Panc1 (cell line): ENCODE measurements at regions not wholly inside any gene's neighbourhood (a gene's known extent, or its start where the extent isn't known, plus 50 kb on each side); places are given as distances from the start of the nearest gene placed in this dataset.

Experiments
- ATAC-seq: fragments of 200-7000 bp; cut with Tn5 transposase; 2 replicates; pipeline ENCODE4 v1.9.1; 2020; ENCODE audit warnings: mild to moderate bottlenecking, moderate library complexity
- BruUV-seq: library from RNA; stranded (reverse); fragments of 400-500 nt; replicated peaks from 2 replicates; lab custom pipeline; 2021; lab: Mats Ljungman, UMichigan
- CTCF ChIA-PET: fragments of 300-600 bp; sonication (Branson Sonifier 250); formaldehyde crosslinking; loops from one replicate; lab custom pipeline; 2022; ENCODE audit warnings: antibody characterized with exemption; lab: Charles Lee
- POLR2A ChIA-PET: fragments of 300-600 bp; sonication (Branson Sonifier 250); formaldehyde crosslinking; loops from one replicate; lab custom pipeline; 2022; ENCODE audit warnings: antibody characterized with exemption; lab: Charles Lee
- DNase-seq: peaks from one replicate; pipeline ENCODE4 v3.0.0-alpha.2; 2010; ENCODE audit warnings: low read depth, low spot score
- H3K27ac ChIP-seq: 2 replicates; pipeline ENCODE4 v1.5.1; 2011; ENCODE audit warnings: mild to moderate bottlenecking, low read length, inconsistent platforms
- H3K27me3 ChIP-seq: fragments of 200-500 bp; sonication (Bioruptor generic); 2 replicates; pipeline ENCODE4 v1.6.0; 2014; ENCODE audit warnings: low read length, inconsistent platforms; ENCODE audit not compliant: control insufficient read depth, insufficient read depth
- H3K36me3 ChIP-seq: fragments of 200-500 bp; sonication (Bioruptor generic); 2 replicates; pipeline ENCODE4 v1.5.1; 2014; ENCODE audit warnings: inconsistent platforms, mild to moderate bottlenecking, low read length, moderate library complexity; ENCODE audit not compliant: control insufficient read depth, insufficient read depth
- H3K4me1 ChIP-seq: 2 replicates; pipeline ENCODE4 v1.5.1; 2011; ENCODE audit warnings: inconsistent platforms, mild to moderate bottlenecking, low read length, moderate library complexity; ENCODE audit not compliant: control insufficient read depth, insufficient read depth
- H3K4me3 ChIP-seq, 2 experiments: 2 replicates each; pipeline ENCODE4 v1.5.1; 2011 to 2012; ENCODE audit warnings: low read depth in 2 of 2, low read length in 2 of 2, mild to moderate bottlenecking in 2 of 2, inconsistent platforms in 1 of 2, moderate library complexity in 1 of 2
- H3K9me3 ChIP-seq: fragments of 200-500 bp; sonication (Bioruptor generic); 2 replicates; pipeline ENCODE4 v1.5.1; 2014; ENCODE audit warnings: low read depth, mild to moderate bottlenecking, inconsistent platforms, low read length, moderate library complexity; ENCODE audit not compliant: control insufficient read depth, insufficient read depth
- POLR2AphosphoS5 ChIP-seq: IDR thresholded peaks from 2 replicates; pipeline ENCODE4 v1.6.1; 2012; ENCODE audit warnings: mild to moderate bottlenecking, low read depth, low read length, moderate library complexity
- SIN3A ChIP-seq: IDR thresholded peaks from 2 replicates; pipeline ENCODE4 v1.6.1; 2012; ENCODE audit warnings: low read depth, mild to moderate bottlenecking, low read length, moderate library complexity, borderline replicate concordance; ENCODE audit not compliant: insufficient read depth
- TCF7L2 ChIP-seq: IDR thresholded peaks from 2 replicates; pipeline ENCODE4 v1.6.1; 2011; ENCODE audit warnings: mild to moderate bottlenecking, low read depth, low read length, inconsistent platforms
- in situ Hi-C: cut with HindIII; loops from 2 replicates; pipeline ENCODE4 v1.10.0; 2016; ENCODE audit warnings: low sequenced_read_pairs, low pct_unique_long_range_greater_than_20kb
- intact Hi-C: fragments of 100-400 bp; cut with micrococcal nuclease; formaldehyde crosslinking; loops from one replicate; pipeline ENCODE4 v1.10.0; 2022; ENCODE audit not compliant: unreplicated experiment
- TF ChIP-seq, protein P1 (sequence below): fragments of 450-650 bp; IDR thresholded peaks from 2 replicates; pipeline ENCODE4 v1.5.1; 2017; ENCODE audit warnings: mild to moderate bottlenecking
- TF ChIP-seq, protein P2 (sequence below), 2 experiments: IDR thresholded peaks; 2 replicates each; pipeline ENCODE4 v1.6.1; 2011 to 2012; ENCODE audit warnings: low read depth in 2 of 2, control low read depth in 1 of 2, low read length in 1 of 2, mild to moderate bottlenecking in 1 of 2, moderate library complexity in 1 of 2; ENCODE audit not compliant: insufficient read depth in 1 of 2

DNA sequence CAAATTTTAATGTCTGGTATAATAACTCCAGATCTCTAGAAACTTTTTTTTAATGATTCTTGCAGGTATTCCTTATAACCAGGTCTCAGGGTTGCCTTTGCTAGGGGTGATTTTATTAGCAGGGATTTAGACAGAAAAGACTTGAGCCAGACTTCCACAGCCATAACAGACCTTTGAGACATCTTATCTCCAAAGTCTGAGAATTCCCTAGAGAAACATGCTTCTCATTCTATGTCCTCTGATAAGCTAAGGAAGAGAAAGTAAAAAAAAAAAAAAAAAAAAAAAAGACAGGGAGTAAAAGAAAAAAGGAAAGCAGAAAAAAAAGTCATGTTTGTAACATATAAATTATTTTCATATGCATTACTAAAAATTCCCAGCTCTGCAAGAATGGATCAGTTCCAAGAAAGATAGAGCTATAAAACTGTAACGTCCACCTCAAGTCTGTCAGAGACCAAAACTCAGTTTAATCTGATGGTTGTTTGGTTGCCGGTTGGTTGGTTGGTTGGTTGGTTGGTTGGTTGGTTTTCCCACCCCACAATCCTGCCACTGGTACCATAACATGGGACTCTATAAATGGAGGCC is 153.8 kb downstream of the COL6A3 start:
- in situ Hi-C loops, result no loop called here
- no TSS peak for BruUV-seq
- intact Hi-C loops, result no loop called here
- no peaks in the 10 kb centered on the region for H3K36me3 ChIP-seq
- POLR2A ChIA-PET, result interaction anchor here (1.3 kb wide), 1 partner anchor 27 kb away, joined by 4 read pairs; no protein-coding TSS in a partner anchor
- no peaks in the 10 kb centered on the region for H3K27me3 ChIP-seq
- CTCF ChIA-PET, result no interaction called here
- DNase-seq, result no peak
- ATAC-seq, result no peak
- H3K4me3 ChIP-seq, result no peak overlapping the region
- H3K4me1 ChIP-seq, result peaks cover 12% of the 10 kb centered on the region
- no peak overlapping the region; the same call in 1 of the 2 replicates for H3K27ac ChIP-seq
- no peaks in the 10 kb centered on the region for H3K9me3 ChIP-seq
- no peak for TF ChIP-seq POLR2AphosphoS5

DNA sequence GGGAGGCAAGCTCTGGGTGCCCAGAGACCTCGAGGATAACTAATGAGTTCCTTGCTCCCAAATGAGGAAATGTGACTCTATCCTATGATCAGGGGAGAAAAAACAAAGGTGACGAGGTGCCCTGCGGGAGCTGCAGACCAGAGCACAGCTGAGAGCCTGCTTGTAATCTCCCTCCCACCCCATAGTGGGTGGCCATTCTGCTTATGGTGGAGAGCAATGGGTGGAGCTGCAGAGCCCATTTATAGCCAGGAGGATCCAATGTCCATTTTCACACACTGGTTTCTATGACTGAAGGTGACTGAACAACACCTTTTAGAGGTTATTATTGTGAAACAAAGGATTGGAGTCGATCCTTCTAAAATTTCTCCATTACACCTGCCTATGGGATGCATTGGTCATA is 153.3 kb downstream of the COL6A3 start:
- H3K9me3 ChIP-seq, result no peaks in the 10 kb centered on the region
- CTCF ChIA-PET, result no interaction called here
- no peak overlapping the region for H3K4me3 ChIP-seq
- no peaks in the 10 kb centered on the region for H3K27me3 ChIP-seq
- no TSS peak for BruUV-seq
- no peak for ATAC-seq
- intact Hi-C loops (no loop called here), in situ Hi-C loops (no loop called here)
- peaks cover 12% of the 10 kb centered on the region for H3K4me1 ChIP-seq
- H3K27ac ChIP-seq, result 0 out of 2 replicates have a peak overlapping the region, but pooled peaks have one; percentile 9
- TF ChIP-seq SIN3A, result no peak
- TF ChIP-seq, protein P1, sequence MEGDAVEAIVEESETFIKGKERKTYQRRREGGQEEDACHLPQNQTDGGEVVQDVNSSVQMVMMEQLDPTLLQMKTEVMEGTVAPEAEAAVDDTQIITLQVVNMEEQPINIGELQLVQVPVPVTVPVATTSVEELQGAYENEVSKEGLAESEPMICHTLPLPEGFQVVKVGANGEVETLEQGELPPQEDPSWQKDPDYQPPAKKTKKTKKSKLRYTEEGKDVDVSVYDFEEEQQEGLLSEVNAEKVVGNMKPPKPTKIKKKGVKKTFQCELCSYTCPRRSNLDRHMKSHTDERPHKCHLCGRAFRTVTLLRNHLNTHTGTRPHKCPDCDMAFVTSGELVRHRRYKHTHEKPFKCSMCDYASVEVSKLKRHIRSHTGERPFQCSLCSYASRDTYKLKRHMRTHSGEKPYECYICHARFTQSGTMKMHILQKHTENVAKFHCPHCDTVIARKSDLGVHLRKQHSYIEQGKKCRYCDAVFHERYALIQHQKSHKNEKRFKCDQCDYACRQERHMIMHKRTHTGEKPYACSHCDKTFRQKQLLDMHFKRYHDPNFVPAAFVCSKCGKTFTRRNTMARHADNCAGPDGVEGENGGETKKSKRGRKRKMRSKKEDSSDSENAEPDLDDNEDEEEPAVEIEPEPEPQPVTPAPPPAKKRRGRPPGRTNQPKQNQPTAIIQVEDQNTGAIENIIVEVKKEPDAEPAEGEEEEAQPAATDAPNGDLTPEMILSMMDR, result no peak
- TF ChIP-seq POLR2AphosphoS5, result no peak
- TF ChIP-seq, protein P2, sequence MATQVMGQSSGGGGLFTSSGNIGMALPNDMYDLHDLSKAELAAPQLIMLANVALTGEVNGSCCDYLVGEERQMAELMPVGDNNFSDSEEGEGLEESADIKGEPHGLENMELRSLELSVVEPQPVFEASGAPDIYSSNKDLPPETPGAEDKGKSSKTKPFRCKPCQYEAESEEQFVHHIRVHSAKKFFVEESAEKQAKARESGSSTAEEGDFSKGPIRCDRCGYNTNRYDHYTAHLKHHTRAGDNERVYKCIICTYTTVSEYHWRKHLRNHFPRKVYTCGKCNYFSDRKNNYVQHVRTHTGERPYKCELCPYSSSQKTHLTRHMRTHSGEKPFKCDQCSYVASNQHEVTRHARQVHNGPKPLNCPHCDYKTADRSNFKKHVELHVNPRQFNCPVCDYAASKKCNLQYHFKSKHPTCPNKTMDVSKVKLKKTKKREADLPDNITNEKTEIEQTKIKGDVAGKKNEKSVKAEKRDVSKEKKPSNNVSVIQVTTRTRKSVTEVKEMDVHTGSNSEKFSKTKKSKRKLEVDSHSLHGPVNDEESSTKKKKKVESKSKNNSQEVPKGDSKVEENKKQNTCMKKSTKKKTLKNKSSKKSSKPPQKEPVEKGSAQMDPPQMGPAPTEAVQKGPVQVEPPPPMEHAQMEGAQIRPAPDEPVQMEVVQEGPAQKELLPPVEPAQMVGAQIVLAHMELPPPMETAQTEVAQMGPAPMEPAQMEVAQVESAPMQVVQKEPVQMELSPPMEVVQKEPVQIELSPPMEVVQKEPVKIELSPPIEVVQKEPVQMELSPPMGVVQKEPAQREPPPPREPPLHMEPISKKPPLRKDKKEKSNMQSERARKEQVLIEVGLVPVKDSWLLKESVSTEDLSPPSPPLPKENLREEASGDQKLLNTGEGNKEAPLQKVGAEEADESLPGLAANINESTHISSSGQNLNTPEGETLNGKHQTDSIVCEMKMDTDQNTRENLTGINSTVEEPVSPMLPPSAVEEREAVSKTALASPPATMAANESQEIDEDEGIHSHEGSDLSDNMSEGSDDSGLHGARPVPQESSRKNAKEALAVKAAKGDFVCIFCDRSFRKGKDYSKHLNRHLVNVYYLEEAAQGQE (IDR thresholded peaks at IDR 0.05; ENCODE audit: insufficient read depth in 1 of 2, low read depth in 2 of 2, low read length in 1 of 2), result no peak
- no peak for TF ChIP-seq TCF7L2
- POLR2A ChIA-PET, result no interaction called here
- DNase-seq, result no peak
- H3K36me3 ChIP-seq, result no peaks in the 10 kb centered on the region

DNA sequence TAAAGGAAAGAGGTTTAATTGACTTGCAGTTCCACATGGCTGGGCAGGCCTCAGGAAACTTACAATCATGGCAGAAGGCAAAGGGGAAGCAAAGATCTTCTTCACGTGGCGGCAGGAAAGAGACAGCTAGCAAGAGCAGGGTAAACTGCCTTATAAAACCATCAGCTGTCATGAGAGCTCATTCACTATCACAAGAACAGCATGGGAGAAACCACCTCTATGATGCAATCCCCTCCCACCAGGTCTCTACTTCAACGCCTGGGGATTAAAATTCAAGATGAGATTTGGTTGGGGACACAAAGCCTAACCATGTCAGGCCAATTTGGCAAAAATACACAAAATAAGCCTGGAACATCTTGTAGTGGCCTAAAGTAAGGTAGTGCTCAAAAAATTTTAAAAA is 152.6 kb downstream of the COL6A3 start:
- ChIA-PET CTCF (no interaction called here), POLR2A (no interaction called here)
- no peaks in the 10 kb centered on the region for H3K27me3 ChIP-seq
- in situ Hi-C loops, result no loop called here
- H3K4me1 ChIP-seq, result peaks cover 12% of the 10 kb centered on the region
- no peak for ATAC-seq
- no TSS peak for BruUV-seq
- TF ChIP-seq, protein P1, result no peak
- TF ChIP-seq POLR2AphosphoS5 (no peak), SIN3A (no peak), TCF7L2 (no peak)
- TF ChIP-seq, protein P2 (IDR thresholded peaks at IDR 0.05; ENCODE audit: insufficient read depth in 1 of 2, low read depth in 2 of 2, low read length in 1 of 2), result no peak
- DNase-seq, result no peak
- no peaks in the 10 kb centered on the region for H3K9me3 ChIP-seq
- intact Hi-C loops, result no loop called here
- no peaks in the 10 kb centered on the region for H3K36me3 ChIP-seq
- H3K4me3 ChIP-seq, result no peak overlapping the region
- peak overlapping the region; percentile 48; the same call in 1 of the 2 replicates for H3K27ac ChIP-seq
